Thymus (tissue), 11 donors: ENCODE measurements at regions not wholly inside any gene's neighbourhood (a gene's known extent, or its start where the extent isn't known, plus 50 kb on each side); places are given as distances from the start of the nearest gene placed in this dataset.
A peak's percentile ranks its signal among the peaks of the same experiment; 100 is the strongest.

Experiments used
- DNase-seq, 9 donors: peaks; one replicate each; pipeline ENCODE4 v3.0.0-alpha.2; 2013; ENCODE audit warnings: low spot score in 9 of 9, low read depth in 6 of 9, missing footprints in 1 of 9
- H3K27ac ChIP-seq, 2 donors: one replicate each; pipeline ENCODE4 v1.5.1; 2013; ENCODE audit warnings: control low read depth in 1 of 2, low read depth in 1 of 2, low read length in 1 of 2, mild to moderate bottlenecking in 1 of 2, moderate library complexity in 1 of 2
- H3K27me3 ChIP-seq, 2 donors: one replicate each; pipeline ENCODE4 v1.5.1; 2013; ENCODE audit warnings: low read length in 1 of 2; ENCODE audit not compliant: control insufficient read depth in 2 of 2, insufficient read depth in 1 of 2
- H3K36me3 ChIP-seq, 2 donors: one replicate each; pipeline ENCODE4 v1.5.1; 2013; ENCODE audit warnings: low read length in 1 of 2, mild to moderate bottlenecking in 1 of 2, moderate library complexity in 1 of 2; ENCODE audit not compliant: control insufficient read depth in 2 of 2, insufficient read depth in 2 of 2
- H3K4me1 ChIP-seq, 2 donors: one replicate each; pipeline ENCODE4 v1.5.1; 2013; ENCODE audit warnings: low read length in 2 of 2; ENCODE audit not compliant: control insufficient read depth in 2 of 2, insufficient read depth in 2 of 2
- H3K4me3 ChIP-seq, 2 donors: one replicate each; pipeline ENCODE4 v1.5.1; 2013; ENCODE audit warnings: low read length in 2 of 2, control low read depth in 1 of 2, mild to moderate bottlenecking in 1 of 2
- H3K9me3 ChIP-seq, 2 donors: one replicate each; pipeline ENCODE4 v1.5.1; 2013; ENCODE audit warnings: low read length in 1 of 2, mild to moderate bottlenecking in 1 of 2; ENCODE audit not compliant: control insufficient read depth in 2 of 2, insufficient read depth in 1 of 2
- WGBS: extraction: QIAGEN DNeasy Blood & Tissue Kit; methylation state at CpG from one replicate; pipeline ENCODE4 v1.1.7; 2013; 5-methylcytosine and 5-hydroxymethylcytosine counted together
- donor health status: healthy.

- H3K27me3 ChIP-seq: no peaks in the 10 kb centered on the region
- peak in 4 of 9 donors; percentile 62 to 79 (median 67) for DNase-seq
- H3K27ac ChIP-seq: peak overlapping the region in 1 of 2 donors; percentile 54
- H3K9me3 ChIP-seq: no peaks in the 10 kb centered on the region
- peaks cover 0 to 2% of the 10 kb centered on the region in 2 donors for H3K36me3 ChIP-seq
- H3K4me1 ChIP-seq: peaks cover 17 to 36% of the 10 kb centered on the region in 2 donors
- 59% methylated on average over 6 of the region's 6 CpGs for WGBS
- H3K4me3 ChIP-seq: no peak overlapping the region
Observed at GRCh38 chr6:21855811-21856455, 262.4 kb downstream of the SOX4 start.

GRCh38 chr6:21856456-21856825 lies 262.9 kb downstream of the SOX4 start:
- Histone ChIP-seq H3K4me1 (peaks cover 17 to 34% of the 10 kb centered on the region in 2 donors), H3K4me3 (no peak overlapping the region), H3K27me3 (no peaks in the 10 kb centered on the region), H3K9me3 (no peaks in the 10 kb centered on the region), H3K36me3 (peaks cover 0 to 2% of the 10 kb centered on the region in 2 donors), H3K27ac (peak overlapping the region in 1 of 2 donors; percentile 14)
- no peak for DNase-seq
- WGBS: 52% methylated on average over 1 of the region's 1 CpG

DNA sequence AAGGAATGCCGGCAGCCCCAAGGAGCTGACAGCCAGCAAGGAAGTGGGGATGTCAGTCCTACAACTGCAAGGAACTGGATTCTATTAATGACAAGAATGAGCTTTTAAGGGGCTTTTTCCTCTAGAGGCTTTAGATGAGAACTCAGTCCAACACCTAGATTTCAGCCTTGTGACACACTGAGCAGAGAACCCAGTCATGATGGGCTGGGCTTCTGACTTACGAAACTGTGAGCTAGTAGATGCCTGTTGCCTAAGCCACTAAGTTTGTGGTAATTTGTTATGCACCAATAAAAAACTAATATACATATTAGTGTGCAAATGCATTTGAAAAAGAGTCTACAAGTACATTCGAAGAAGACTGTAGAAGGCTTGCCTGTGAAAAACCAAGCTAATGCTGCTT lies 263.3 kb downstream of the SOX4 start:
- DNase-seq: no peak
- Histone ChIP-seq H3K4me1 (peaks cover 17 to 34% of the 10 kb centered on the region in 2 donors), H3K36me3 (peaks cover 0 to 2% of the 10 kb centered on the region in 2 donors), H3K4me3 (no peak overlapping the region), H3K27ac (peak overlapping the region in 1 of 2 donors; percentile 14), H3K9me3 (no peaks in the 10 kb centered on the region), H3K27me3 (no peaks in the 10 kb centered on the region)
- WGBS: 98% methylated on average over 3 of the region's 3 CpGs

GRCh38 chr6:21858076-21858475 lies 264.5 kb downstream of the SOX4 start:
- H3K9me3 ChIP-seq: no peaks in the 10 kb centered on the region
- H3K4me1 ChIP-seq: peaks cover 17 to 34% of the 10 kb centered on the region in 2 donors
- peak in 1 of 9 donors; percentile 44 for DNase-seq
- peaks cover 0 to 2% of the 10 kb centered on the region in 2 donors for H3K36me3 ChIP-seq
- H3K27me3 ChIP-seq: no peaks in the 10 kb centered on the region
- H3K4me3 ChIP-seq: no peak overlapping the region
- no peak overlapping the region for H3K27ac ChIP-seq
- WGBS: 67% methylated on average over 1 of the region's 1 CpG

DNA sequence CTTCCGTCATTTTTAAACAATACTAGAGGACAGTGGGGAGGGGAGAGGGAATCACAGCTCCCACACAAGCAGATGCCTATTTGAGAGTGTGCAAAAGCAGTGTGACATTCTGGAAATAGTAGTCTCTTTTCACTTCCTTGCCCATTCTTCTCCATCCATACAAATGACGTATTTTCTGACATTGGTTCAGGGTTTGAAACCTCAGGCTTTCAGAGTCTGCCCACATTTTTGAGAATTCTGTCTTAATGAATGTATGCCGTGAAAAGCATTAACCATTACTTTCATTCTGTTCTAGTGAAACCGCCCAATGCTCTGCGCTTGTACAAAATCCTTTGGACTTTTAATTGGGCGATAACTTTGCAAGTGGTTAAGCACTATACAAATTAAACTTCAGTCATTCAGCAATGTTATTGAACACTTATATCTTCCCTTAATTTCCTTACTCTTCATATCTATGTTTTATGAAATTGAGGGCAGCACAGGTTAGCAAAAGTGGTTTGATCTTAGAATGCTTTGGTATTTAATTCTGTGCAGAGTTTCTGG lies 265.7 kb downstream of the SOX4 start:
- Histone ChIP-seq H3K27ac (no peak overlapping the region), H3K4me3 (no peak overlapping the region), H3K9me3 (no peaks in the 10 kb centered on the region), H3K4me1 (peaks cover 17 to 34% of the 10 kb centered on the region in 2 donors), H3K27me3 (no peaks in the 10 kb centered on the region), H3K36me3 (peaks cover 0 to 2% of the 10 kb centered on the region in 2 donors)
- WGBS: 88% methylated on average over 6 of the region's 6 CpGs
- DNase-seq: no peak

GRCh38 chr6:21861942-21862341 lies 268.4 kb downstream of the SOX4 start:
- Histone ChIP-seq H3K27ac (no peak overlapping the region), H3K4me1 (peaks cover 3 to 15% of the 10 kb centered on the region in 2 donors), H3K4me3 (no peak overlapping the region), H3K36me3 (peaks cover 0 to 2% of the 10 kb centered on the region in 2 donors), H3K27me3 (no peaks in the 10 kb centered on the region), H3K9me3 (peaks cover 0 to 3% of the 10 kb centered on the region in 2 donors)
- 98% methylated on average over 8 of the region's 8 CpGs for WGBS
- no peak for DNase-seq

DNA sequence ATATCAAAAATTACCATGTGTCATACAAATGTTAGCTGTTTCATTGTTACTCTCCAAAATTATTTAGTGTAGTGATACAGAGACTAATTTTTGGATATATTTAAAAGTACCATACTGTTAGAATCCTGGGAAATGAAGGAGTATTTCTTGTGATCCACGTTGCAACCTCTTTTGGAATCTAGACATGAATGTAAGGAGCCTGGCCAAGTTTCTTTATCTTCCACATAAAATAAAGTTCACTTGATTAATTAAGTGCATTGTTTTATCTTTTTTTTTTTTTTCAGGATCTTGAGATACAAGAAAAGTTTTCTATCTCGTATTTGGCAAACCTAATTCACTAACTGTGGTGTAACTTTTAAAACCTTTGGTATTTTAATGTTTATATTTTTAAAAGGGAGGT lies 270.7 kb downstream of the SOX4 start:
- Histone ChIP-seq H3K9me3 (peaks cover 0 to 3% of the 10 kb centered on the region in 2 donors), H3K4me3 (no peak overlapping the region), H3K36me3 (no peaks in the 10 kb centered on the region), H3K27ac (no peak overlapping the region), H3K27me3 (no peaks in the 10 kb centered on the region), H3K4me1 (peaks cover 0 to under 1% of the 10 kb centered on the region in 2 donors)
- 90% methylated on average over 2 of the region's 2 CpGs for WGBS
- DNase-seq: no peak

- H3K27ac ChIP-seq: no peak overlapping the region
- H3K9me3 ChIP-seq: peaks cover 0 to 3% of the 10 kb centered on the region in 2 donors
- DNase-seq: no peak
- no peak overlapping the region for H3K4me3 ChIP-seq
- H3K27me3 ChIP-seq: no peaks in the 10 kb centered on the region
- H3K4me1 ChIP-seq: peaks cover 18 to 29% of the 10 kb centered on the region in 2 donors
- WGBS: 95% methylated on average over 2 of the region's 2 CpGs
- no peaks in the 10 kb centered on the region for H3K36me3 ChIP-seq
Observed at GRCh38 chr6:21868226-21868625, 274.7 kb downstream of the SOX4 start.

DNA sequence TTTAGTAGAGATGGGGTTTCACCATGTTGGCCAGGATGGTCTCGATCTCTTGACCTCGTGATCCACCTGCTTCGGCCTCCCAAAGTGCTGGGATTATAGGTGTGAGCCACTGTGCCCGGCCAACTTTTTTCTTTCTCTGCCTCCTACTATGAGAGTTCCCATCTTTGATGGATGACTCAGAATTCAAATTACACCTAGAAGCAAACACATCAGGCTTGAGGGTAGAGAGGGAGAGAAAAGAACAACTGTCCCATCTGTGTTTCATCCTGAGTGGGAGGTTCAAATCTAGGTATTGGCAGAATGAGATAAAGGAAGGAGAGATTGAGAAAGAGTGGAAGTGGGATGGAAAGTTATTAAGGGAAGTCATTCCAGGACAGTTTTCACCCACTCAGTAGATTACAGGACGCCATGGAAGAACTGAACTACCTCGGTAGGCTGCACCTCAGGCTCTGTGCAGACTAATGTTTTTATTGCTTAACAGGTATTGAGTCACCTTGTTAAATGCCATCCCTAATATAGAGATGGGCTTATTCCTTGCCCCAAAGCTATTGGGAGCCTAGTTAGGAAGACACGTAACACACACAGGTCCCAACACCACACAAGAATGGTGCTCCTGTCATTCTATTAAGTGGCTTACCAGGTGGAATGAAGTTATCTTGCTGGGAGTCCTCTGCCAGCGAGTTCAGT lies 275.7 kb downstream of the SOX4 start:
- Histone ChIP-seq H3K27me3 (no peaks in the 10 kb centered on the region), H3K9me3 (peaks cover 0 to 8% of the 10 kb centered on the region in 2 donors), H3K4me3 (no peak overlapping the region), H3K27ac (no peak overlapping the region), H3K4me1 (peaks cover 18 to 32% of the 10 kb centered on the region in 2 donors), H3K36me3 (peaks cover 0 to 2% of the 10 kb centered on the region in 2 donors)
- 97% methylated on average over 8 of the region's 8 CpGs for WGBS
- no peak for DNase-seq
